Adrenal gland (tissue), 9 donors: ENCODE measurements at regions not wholly inside any gene's neighbourhood (a gene's known extent, or its start where the extent isn't known, plus 50 kb on each side); places are given as distances from the start of the nearest gene placed in this dataset.

Source experiments
- DNase-seq, 7 donors: peaks; one replicate each; pipeline ENCODE4 v3.0.0-alpha.2; 2019 to 2020
- H3K27ac ChIP-seq, 5 donors: fragments of 200-600 bp; sonication (generic) in 4 of 5; 1 replicate in 3 of 5; 2 replicates in 2 of 5; pipeline versions ENCODE4 v1.5.1 to v1.8.0; 2016 to 2020; ENCODE audit warnings: mild to moderate bottlenecking in 1 of 5
- H3K27me3 ChIP-seq: fragments of 200-600 bp; 2 replicates; pipeline ENCODE4 v1.8.0; 2021
- H3K36me3 ChIP-seq, 2 donors: fragments of 200-600 bp; replicated peaks in 1 of 2; 1 replicate in 1 of 2; 2 replicates in 1 of 2; pipeline versions ENCODE4 v1.5.1 to v1.8.0; 2018 to 2022
- H3K4me1 ChIP-seq, 2 donors: fragments of 200-600 bp; replicated peaks in 1 of 2; 1 replicate in 1 of 2; 2 replicates in 1 of 2; pipeline versions ENCODE4 v1.5.1 to v1.8.0; 2018 to 2021
- H3K4me3 ChIP-seq, 4 donors: fragments of 200-600 bp; sonication (generic) in 3 of 4; one replicate each; pipeline ENCODE4 v1.5.1; 2016 to 2018
- H3K9me3 ChIP-seq, 3 donors: fragments of 200-600 bp; sonication (generic) in 1 of 3; replicated peaks in 1 of 3; 1 replicate in 2 of 3; 2 replicates in 1 of 3; pipeline versions ENCODE4 v1.5.1 to v1.8.0; 2016 to 2021
- CTCF ChIP-seq, 6 experiments: fragments of 450-650 bp in 4 of 6; fragments of 200-600 bp in 2 of 6; sonication (generic) in 1 of 6; IDR thresholded peaks; 1 replicate in 5 of 6; 2 replicates in 1 of 6; pipeline versions ENCODE4 v1.5.1 to v1.8.0; 2016 to 2021; ENCODE audit warnings: antibody characterized with exemption in 6 of 6, mild to moderate bottlenecking in 2 of 6, moderate library complexity in 1 of 6
- POLR2A ChIP-seq, 2 donors: fragments of 450-650 bp; IDR thresholded peaks; one replicate each; pipeline ENCODE4 v1.6.1; 2017; ENCODE audit warnings: antibody characterized with exemption in 2 of 2, mild to moderate bottlenecking in 2 of 2, moderate library complexity in 1 of 2
- WGBS, 4 donors: extraction: QIAGEN DNeasy Blood & Tissue Kit in 2 of 4; methylation state at CpG; one replicate each; pipeline versions ENCODE4 v1.1.5 to v1.1.7; 2013 to 2017; 5-methylcytosine and 5-hydroxymethylcytosine counted together
- intact Hi-C, 2 donors: fragments of 100-400 bp; cut with DNase I; formaldehyde crosslinking; loops; one replicate each; pipeline versions ENCODE4 v1.14.1 to v1.15.0; 2022 to 2023
- donor health status: healthy with polysubstance abuse.
- donor health status: Bipolar disorder and iron deficiency.
- donor health status: DM: yes; HTN: yes; CAD: no.
- donor health status: DM: no; HTN: no; CAD: no.
- donor health status: DM: no; HTN: no; CAD: no.

- intact Hi-C loops: no loop called here
- Histone ChIP-seq H3K27me3 (no peaks in the 10 kb centered on the region), H3K27ac (no peak overlapping the region), H3K9me3 (no peaks in the 10 kb centered on the region), H3K36me3 (no peaks in the 10 kb centered on the region), H3K4me3 (no peak overlapping the region), H3K4me1 (no peaks in the 10 kb centered on the region)
- no peak for DNase-seq
- 49 to 83% (median 66%) methylated on average over 5 to 8 of the region's 8 CpGs for WGBS, 4 donors
- TF ChIP-seq CTCF (IDR thresholded peaks at IDR 0.05) (no peak), POLR2A (IDR thresholded peaks at IDR 0.05) (no peak)
These were observed 129.1 kb downstream of the NDUFA10 start for GRCh38 chr2:239896075-239896474.

GRCh38 chr2:239895669-239896068 lies 129.5 kb downstream of the NDUFA10 start:
- 64 to 76% (median 69%) methylated on average over 6 of the region's 6 CpGs for WGBS, 4 donors
- intact Hi-C loops: no loop called here
- Histone ChIP-seq H3K4me3 (no peak overlapping the region), H3K27ac (no peak overlapping the region), H3K36me3 (no peaks in the 10 kb centered on the region), H3K9me3 (no peaks in the 10 kb centered on the region), H3K4me1 (no peaks in the 10 kb centered on the region), H3K27me3 (no peaks in the 10 kb centered on the region)
- TF ChIP-seq CTCF (IDR thresholded peaks at IDR 0.05) (no peak), POLR2A (IDR thresholded peaks at IDR 0.05) (no peak)
- DNase-seq: no peak

- Histone ChIP-seq H3K27ac (no peak overlapping the region), H3K27me3 (no peaks in the 10 kb centered on the region), H3K9me3 (no peaks in the 10 kb centered on the region), H3K4me3 (no peak overlapping the region), H3K4me1 (no peaks in the 10 kb centered on the region), H3K36me3 (no peaks in the 10 kb centered on the region)
- no peak for DNase-seq
- intact Hi-C loops: no loop called here
- 66 to 80% (median 70%) methylated on average over 3 of the region's 3 CpGs for WGBS, 4 donors
- TF ChIP-seq CTCF (IDR thresholded peaks at IDR 0.05): no peak
- TF ChIP-seq POLR2A (IDR thresholded peaks at IDR 0.05): no peak
These were observed 130.0 kb downstream of the NDUFA10 start for GRCh38 chr2:239895116-239895515.

GRCh38 chr2:239894276-239894675 lies 130.9 kb downstream of the NDUFA10 start:
- Histone ChIP-seq H3K27me3 (no peaks in the 10 kb centered on the region), H3K9me3 (no peaks in the 10 kb centered on the region), H3K27ac (no peak overlapping the region), H3K4me3 (no peak overlapping the region), H3K36me3 (no peaks in the 10 kb centered on the region), H3K4me1 (no peaks in the 10 kb centered on the region)
- no peak for DNase-seq
- TF ChIP-seq POLR2A (IDR thresholded peaks at IDR 0.05): no peak
- no peak for TF ChIP-seq CTCF (IDR thresholded peaks at IDR 0.05)
- WGBS, 4 donors: 72 to 79% (median 76%) methylated on average over 5 of the region's 5 CpGs
- intact Hi-C loops: no loop called here
